ENCODE measurements at regions not wholly inside any gene's neighbourhood (a gene's known extent, or its start where the extent isn't known, plus 50 kb on each side); places are given as distances from the start of the nearest gene placed in this dataset.

- no peak for TF ChIP-seq CTCF (IDR thresholded peaks at IDR 0.05; ENCODE audit: low read length)
- TF ChIP-seq EZH2 (optimal IDR thresholded peaks at IDR 0.05; ENCODE audit: low read depth, low read length) = no peak
- TF ChIP-seq EZH2phosphoT487 (IDR thresholded peaks at IDR 0.05; ENCODE audit: low read length) = no peak
Measured at GRCh38 chr3:72271216-72271615, 486.3 kb upstream of the PROK2 start.
